H7 (cell line): ENCODE measurements at regions not wholly inside any gene's neighbourhood (a gene's known extent, or its start where the extent isn't known, plus 50 kb on each side); places are given as distances from the start of the nearest gene placed in this dataset.
"Not testable (repeated sequence)": the region's sequence is repeated elsewhere in the genome, so short reads cannot be mapped to it uniquely, and the experiment has no call there.

Experiments used
- DNase-seq: peaks from one replicate; pipeline ENCODE4 v3.0.0; 2012
- H3K27me3 ChIP-seq: 2 replicates; pipeline ENCODE4 v1.6.0; 2011; ENCODE audit warnings: mild to moderate bottlenecking, low read length; ENCODE audit not compliant: control insufficient read depth, insufficient read depth
- H3K36me3 ChIP-seq: replicated peaks from 2 replicates; pipeline ENCODE4 v1.5.1; 2011; ENCODE audit warnings: low read length; ENCODE audit not compliant: control insufficient read depth, insufficient read depth
- H3K4me3 ChIP-seq: 2 replicates; pipeline ENCODE4 v1.5.1; 2011; ENCODE audit warnings: low read depth, mild to moderate bottlenecking, control low read depth, low read length, moderate library complexity; ENCODE audit not compliant: insufficient read depth

- Histone ChIP-seq H3K36me3 (no peaks in the 10 kb centered on the region), H3K27me3 (no peaks in the 10 kb centered on the region), H3K4me3 (no peak overlapping the region)
- DNase-seq = no peak
Observed at GRCh38 chr6:134634466-134634865, 315.4 kb downstream of the ALDH8A1 start.

- not testable (repeated sequence) for DNase-seq, H3K4me3 ChIP-seq, H3K36me3 ChIP-seq, H3K27me3 ChIP-seq
Observed at GRCh38 chr6:134632982-134633940, 315.3 kb upstream of the SGK1 start.

- Histone ChIP-seq H3K27me3 (no peaks in the 10 kb centered on the region), H3K4me3 (no peak overlapping the region), H3K36me3 (no peaks in the 10 kb centered on the region)
- no peak for DNase-seq
Observed at GRCh38 chr6:134632024-134632423, 314.1 kb upstream of the SGK1 start.

GRCh38 chr6:134631398-134631924 lies 313.5 kb upstream of the SGK1 start:
- no peaks in the 10 kb centered on the region for H3K36me3 ChIP-seq
- H3K27me3 ChIP-seq = no peaks in the 10 kb centered on the region
- no peak for DNase-seq
- H3K4me3 ChIP-seq = no peak overlapping the region

DNA sequence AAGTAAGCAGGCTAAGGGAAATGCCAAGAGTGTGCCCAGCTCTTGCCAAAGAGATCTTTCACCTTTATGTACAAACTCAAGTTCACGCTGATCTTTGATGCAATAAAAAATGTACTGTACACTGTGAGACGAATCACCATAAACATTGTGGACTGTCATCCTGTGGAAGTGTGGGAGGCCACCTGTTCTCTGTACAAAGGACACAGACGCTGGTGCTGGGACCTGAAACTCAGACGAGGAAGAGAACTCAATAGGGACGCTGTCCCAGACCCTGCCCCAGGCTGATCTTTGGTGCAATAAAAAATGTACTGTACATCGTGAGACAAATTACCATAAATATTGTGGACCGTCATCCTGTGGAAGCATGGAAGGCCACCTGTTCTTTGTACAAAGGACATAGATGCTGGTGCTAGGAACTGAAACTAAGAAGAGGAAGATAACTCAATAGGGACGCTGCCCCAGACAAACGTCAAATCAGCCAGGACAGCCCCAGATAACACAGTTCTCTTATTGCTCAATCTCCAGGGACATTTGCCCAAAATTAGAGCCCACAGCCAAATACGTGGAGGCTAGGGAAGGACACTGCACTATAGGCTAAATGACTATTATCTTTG lies 312.7 kb upstream of the SGK1 start:
- Histone ChIP-seq H3K36me3 (no peaks in the 10 kb centered on the region), H3K27me3 (no peaks in the 10 kb centered on the region), H3K4me3 (no peak overlapping the region)
- no peak for DNase-seq

- Histone ChIP-seq H3K4me3 (no peak overlapping the region), H3K36me3 (no peaks in the 10 kb centered on the region), H3K27me3 (no peaks in the 10 kb centered on the region)
- DNase-seq = no peak
Observed at GRCh38 chr6:134628154-134628553, 310.2 kb upstream of the SGK1 start.

DNA sequence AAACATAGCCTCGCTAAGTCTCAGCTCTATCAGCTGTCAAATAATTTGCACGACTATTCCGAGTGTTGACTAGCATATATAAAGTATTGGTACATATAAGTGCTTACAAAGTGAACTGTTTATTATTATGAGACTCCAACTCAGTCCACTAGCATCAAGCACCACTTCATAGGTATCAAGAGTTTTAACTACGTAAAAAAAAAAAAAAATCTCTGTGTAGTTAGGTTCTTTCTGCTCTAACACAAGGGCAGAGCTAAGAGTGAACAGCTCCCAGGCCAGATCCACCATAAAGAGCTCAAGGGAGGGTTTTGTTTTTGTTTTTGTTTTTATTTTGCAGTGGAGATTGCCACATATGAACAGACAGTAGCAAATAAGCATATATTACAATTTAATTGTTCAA lies 309.8 kb upstream of the SGK1 start:
- H3K27me3 ChIP-seq = no peaks in the 10 kb centered on the region
- H3K36me3 ChIP-seq = no peaks in the 10 kb centered on the region
- no peak for DNase-seq
- no peak overlapping the region for H3K4me3 ChIP-seq

- DNase-seq = no peak
- H3K4me3 ChIP-seq = no peak overlapping the region
- H3K36me3 ChIP-seq = no peaks in the 10 kb centered on the region
- no peaks in the 10 kb centered on the region for H3K27me3 ChIP-seq
Observed at GRCh38 chr6:134626589-134626988, 308.7 kb upstream of the SGK1 start.

DNA sequence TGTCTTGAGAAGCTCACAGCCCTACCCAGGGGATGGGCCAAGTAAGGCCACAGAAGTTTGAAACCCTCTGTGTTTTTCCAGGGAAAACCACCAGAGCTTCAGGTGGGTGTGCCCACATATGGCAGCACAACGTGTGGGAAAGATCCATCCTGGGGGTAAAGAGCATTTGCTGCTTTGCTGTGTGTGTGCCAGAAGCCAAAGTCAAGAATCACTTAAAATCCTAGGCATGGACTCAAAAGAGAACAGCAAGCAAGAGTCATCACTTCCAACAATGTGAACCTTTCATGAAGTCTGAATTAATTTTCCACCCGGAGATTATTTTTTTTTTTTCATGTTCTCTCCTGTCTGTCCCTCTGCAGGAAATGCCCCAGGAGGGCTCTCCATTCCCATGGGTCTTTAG lies 308.2 kb upstream of the SGK1 start:
- no peak for DNase-seq
- Histone ChIP-seq H3K27me3 (no peaks in the 10 kb centered on the region), H3K36me3 (no peaks in the 10 kb centered on the region), H3K4me3 (no peak overlapping the region)

GRCh38 chr6:134624781-134625180 lies 306.9 kb upstream of the SGK1 start:
- DNase-seq = no peak
- Histone ChIP-seq H3K36me3 (no peaks in the 10 kb centered on the region), H3K4me3 (no peak overlapping the region), H3K27me3 (no peaks in the 10 kb centered on the region)

GRCh38 chr6:134623401-134623800 lies 305.5 kb upstream of the SGK1 start:
- H3K4me3 ChIP-seq = no peak overlapping the region
- no peak for DNase-seq
- H3K36me3 ChIP-seq = no peaks in the 10 kb centered on the region
- no peaks in the 10 kb centered on the region for H3K27me3 ChIP-seq

- Histone ChIP-seq H3K4me3 (no peak overlapping the region), H3K36me3 (no peaks in the 10 kb centered on the region), H3K27me3 (no peaks in the 10 kb centered on the region)
- DNase-seq = no peak
Observed at GRCh38 chr6:134622382-134623173, 304.7 kb upstream of the SGK1 start.

GRCh38 chr6:134621858-134622257 lies 303.9 kb upstream of the SGK1 start:
- no peak overlapping the region for H3K4me3 ChIP-seq
- H3K36me3 ChIP-seq = no peaks in the 10 kb centered on the region
- no peak for DNase-seq
- no peaks in the 10 kb centered on the region for H3K27me3 ChIP-seq

DNA sequence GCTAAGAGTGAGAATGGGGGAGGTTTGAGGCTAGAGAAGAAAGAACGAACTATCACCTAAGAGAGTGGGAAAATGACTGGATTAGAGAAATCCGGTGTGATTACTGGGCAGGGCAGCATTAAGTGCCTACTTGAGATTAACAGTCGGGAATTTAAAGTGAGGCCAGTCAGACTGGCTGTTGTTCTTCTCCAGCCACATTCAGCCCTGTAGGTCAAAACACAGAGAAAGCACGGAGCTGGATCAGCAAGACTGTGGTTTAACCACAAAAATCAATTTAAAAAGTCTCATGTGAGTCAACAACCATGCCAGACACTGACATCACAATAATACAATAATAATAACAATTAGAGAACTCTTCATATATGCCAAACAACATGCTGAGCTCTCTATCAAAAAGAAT lies 301.9 kb upstream of the SGK1 start:
- no peaks in the 10 kb centered on the region for H3K36me3 ChIP-seq
- no peaks in the 10 kb centered on the region for H3K27me3 ChIP-seq
- no peak for DNase-seq
- no peak overlapping the region for H3K4me3 ChIP-seq
